ENCODE measurements at regions not wholly inside any gene's neighbourhood (a gene's known extent, or its start where the extent isn't known, plus 50 kb on each side); places are given as distances from the start of the nearest gene placed in this dataset.

DNA sequence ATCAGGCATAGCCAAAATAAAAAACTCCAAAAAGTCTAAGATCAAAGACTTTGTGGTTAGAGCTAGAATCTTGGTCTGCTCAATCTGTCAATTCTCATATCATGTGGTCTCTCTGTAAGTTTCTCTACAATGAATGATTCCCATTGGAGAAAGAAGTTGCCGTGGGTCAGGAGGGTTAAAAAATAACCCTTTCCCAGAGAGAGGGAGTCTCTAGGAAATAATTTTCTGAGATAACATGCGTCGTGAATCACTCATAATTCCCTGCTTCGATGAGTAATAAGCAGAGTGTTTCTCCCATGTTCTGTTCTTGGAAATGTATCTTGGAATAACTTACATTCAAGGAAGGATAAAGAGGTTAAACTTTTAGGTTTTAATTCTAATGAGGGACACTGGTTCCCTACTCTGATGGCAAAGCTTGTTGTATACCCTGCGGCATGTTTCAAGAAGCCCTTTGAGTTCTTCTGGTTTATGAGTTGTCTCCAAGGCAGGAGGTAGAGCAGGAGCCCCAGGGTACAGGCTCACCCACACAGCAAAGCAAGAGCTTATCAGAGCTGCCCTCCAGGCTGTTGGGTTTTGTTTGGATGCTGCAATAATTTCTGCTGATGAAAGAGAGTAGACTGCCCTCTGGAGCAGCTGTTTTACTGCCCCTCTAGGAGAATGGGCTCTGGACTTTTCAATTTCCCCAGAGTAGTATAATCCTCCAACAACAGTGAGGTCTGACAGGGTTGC, 599.1 kb downstream of the QKI start:
- H3K27me3 Mint-ChIP-seq (ENCODE audit: low read depth), result no peaks in the 10 kb centered on the region
- H3K4me1 Mint-ChIP-seq (ENCODE audit: low read depth), result no peaks in the 10 kb centered on the region
- no peaks in the 10 kb centered on the region for H3K36me3 Mint-ChIP-seq (ENCODE audit: low read depth)
- no peak overlapping the region for H3K4me3 Mint-ChIP-seq (ENCODE audit: low read depth)
- intact Hi-C loops (cut with micrococcal nuclease), result no loop called here
- H3K9me3 Mint-ChIP-seq, result peaks cover 11% of the 10 kb centered on the region
- DNase-seq (ENCODE audit: low spot score), result no peak
- H3K27ac Mint-ChIP-seq, result no peak overlapping the region

- Mint-ChIP-seq H3K4me3 (ENCODE audit: low read depth) (no peak overlapping the region), H3K27me3 (ENCODE audit: low read depth) (no peaks in the 10 kb centered on the region), H3K36me3 (ENCODE audit: low read depth) (no peaks in the 10 kb centered on the region), H3K9me3 (peaks cover 2% of the 10 kb centered on the region), H3K27ac (no peak overlapping the region), H3K4me1 (ENCODE audit: low read depth) (no peaks in the 10 kb centered on the region)
- intact Hi-C loops (cut with micrococcal nuclease), result no loop called here
- no peak for DNase-seq (ENCODE audit: low spot score)
Measured at GRCh38 chr6:164011321-164011720, 596.8 kb downstream of the QKI start.

DNA sequence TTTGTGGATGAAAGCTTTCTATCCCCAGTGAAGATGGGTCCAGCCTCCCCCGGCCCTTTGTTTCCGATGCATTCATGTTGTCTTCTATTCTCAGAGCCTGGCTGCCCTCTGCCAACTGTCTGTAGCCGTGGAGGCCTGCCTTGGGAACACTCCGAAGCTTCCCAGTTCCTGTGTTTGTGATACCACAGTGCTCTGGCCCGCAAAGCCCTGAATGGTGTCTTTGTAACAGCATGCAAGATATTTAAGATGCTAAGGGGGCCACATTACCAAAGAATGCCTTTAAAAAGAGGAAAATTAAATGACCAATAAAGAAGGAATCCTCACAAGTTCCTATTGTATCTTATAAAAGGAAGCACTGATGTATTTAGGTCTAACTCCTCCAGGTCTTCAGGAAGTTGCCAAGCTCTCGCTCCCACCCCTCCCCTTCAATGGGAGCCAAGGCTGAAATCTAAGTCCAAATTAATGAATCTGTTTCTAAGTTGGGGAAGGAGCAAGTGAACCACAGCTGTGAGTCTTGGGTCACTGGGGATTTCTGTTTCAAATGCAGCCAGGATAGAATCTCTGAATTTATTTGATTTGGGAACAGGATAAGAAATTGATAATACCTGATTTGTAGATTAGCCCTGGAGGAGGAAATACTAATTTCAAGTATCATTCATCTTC, 596.1 kb downstream of the QKI start:
- no peaks in the 10 kb centered on the region for H3K27me3 Mint-ChIP-seq (ENCODE audit: low read depth)

GRCh38 chr6:164008902-164009301, 594.4 kb downstream of the QKI start:
- intact Hi-C loops (cut with micrococcal nuclease), result no loop called here
- no peak for DNase-seq (ENCODE audit: low spot score)
- Mint-ChIP-seq H3K36me3 (ENCODE audit: low read depth) (no peaks in the 10 kb centered on the region), H3K4me3 (ENCODE audit: low read depth) (no peak overlapping the region), H3K9me3 (no peaks in the 10 kb centered on the region), H3K27ac (no peak overlapping the region), H3K27me3 (ENCODE audit: low read depth) (no peaks in the 10 kb centered on the region), H3K4me1 (ENCODE audit: low read depth) (no peaks in the 10 kb centered on the region)

More for the DNA sequence above, 596.1 kb downstream of the QKI start:
- Mint-ChIP-seq H3K4me3 (ENCODE audit: low read depth) (no peak overlapping the region), H3K4me1 (ENCODE audit: low read depth) (no peaks in the 10 kb centered on the region), H3K27ac (no peak overlapping the region), H3K9me3 (no peaks in the 10 kb centered on the region), H3K36me3 (ENCODE audit: low read depth) (no peaks in the 10 kb centered on the region)
- no peak for DNase-seq (ENCODE audit: low spot score)
- intact Hi-C loops (cut with micrococcal nuclease), result no loop called here

DNA sequence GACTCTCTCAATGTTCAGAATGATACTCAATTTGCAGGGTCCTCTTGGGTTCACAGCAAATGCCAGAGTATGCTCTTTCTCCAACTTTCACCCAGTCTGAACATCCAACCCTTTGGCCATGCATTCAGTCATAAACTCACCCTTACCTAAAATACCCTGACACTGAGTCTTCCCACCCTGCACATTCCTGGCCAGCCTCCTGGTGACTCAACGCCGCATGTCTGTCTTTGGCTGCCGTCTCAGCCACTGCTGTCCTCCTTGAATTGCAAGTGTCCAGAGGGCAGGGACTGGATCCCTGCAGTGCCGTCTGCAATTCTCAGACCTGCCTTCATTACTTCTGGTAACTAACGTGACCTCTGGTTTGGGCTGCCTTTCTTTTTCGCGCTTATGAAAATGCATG, 593.4 kb downstream of the QKI start:
- no peaks in the 10 kb centered on the region for H3K27me3 Mint-ChIP-seq (ENCODE audit: low read depth)
- no peaks in the 10 kb centered on the region for H3K36me3 Mint-ChIP-seq (ENCODE audit: low read depth)
- H3K27ac Mint-ChIP-seq, result no peak overlapping the region
- intact Hi-C loops (cut with micrococcal nuclease), result no loop called here
- H3K4me1 Mint-ChIP-seq (ENCODE audit: low read depth), result no peaks in the 10 kb centered on the region
- H3K4me3 Mint-ChIP-seq (ENCODE audit: low read depth), result no peak overlapping the region
- no peak for DNase-seq (ENCODE audit: low spot score)
- no peaks in the 10 kb centered on the region for H3K9me3 Mint-ChIP-seq

DNA sequence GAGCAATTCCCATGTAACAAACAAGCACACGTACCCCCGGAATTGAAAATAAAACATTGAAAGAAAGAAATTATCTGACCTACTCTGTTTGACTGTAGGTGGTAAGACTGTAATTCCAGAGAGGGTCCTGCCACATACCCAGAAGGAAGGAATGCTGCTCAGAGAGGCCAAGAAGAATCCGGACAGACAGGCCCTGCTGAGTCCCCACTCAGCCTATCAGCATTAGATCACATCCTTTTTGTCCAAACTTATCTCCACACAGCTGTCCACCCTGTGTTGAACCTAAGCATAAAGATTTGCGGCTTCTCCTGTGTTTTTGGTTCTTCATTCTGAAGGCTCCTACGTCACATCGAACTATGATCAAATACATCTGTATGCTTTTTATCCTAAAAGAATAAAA, 591.9 kb downstream of the QKI start:
- Mint-ChIP-seq H3K36me3 (ENCODE audit: low read depth) (no peaks in the 10 kb centered on the region), H3K27ac (no peak overlapping the region), H3K4me3 (ENCODE audit: low read depth) (no peak overlapping the region), H3K9me3 (no peaks in the 10 kb centered on the region), H3K4me1 (ENCODE audit: low read depth) (no peaks in the 10 kb centered on the region), H3K27me3 (ENCODE audit: low read depth) (no peaks in the 10 kb centered on the region)
- intact Hi-C loops (cut with micrococcal nuclease), result no loop called here
- no peak for DNase-seq (ENCODE audit: low spot score)

GRCh38 chr6:164005004-164005711, 590.6 kb downstream of the QKI start:
- no peaks in the 10 kb centered on the region for H3K4me1 Mint-ChIP-seq (ENCODE audit: low read depth)
- H3K27me3 Mint-ChIP-seq (ENCODE audit: low read depth), result no peaks in the 10 kb centered on the region
- H3K4me3 Mint-ChIP-seq (ENCODE audit: low read depth), result no peak overlapping the region
- no peak overlapping the region for H3K27ac Mint-ChIP-seq
- no peaks in the 10 kb centered on the region for H3K9me3 Mint-ChIP-seq
- no peak for DNase-seq (ENCODE audit: low spot score)
- intact Hi-C loops (cut with micrococcal nuclease), result no loop called here
- no peaks in the 10 kb centered on the region for H3K36me3 Mint-ChIP-seq (ENCODE audit: low read depth)

DNA sequence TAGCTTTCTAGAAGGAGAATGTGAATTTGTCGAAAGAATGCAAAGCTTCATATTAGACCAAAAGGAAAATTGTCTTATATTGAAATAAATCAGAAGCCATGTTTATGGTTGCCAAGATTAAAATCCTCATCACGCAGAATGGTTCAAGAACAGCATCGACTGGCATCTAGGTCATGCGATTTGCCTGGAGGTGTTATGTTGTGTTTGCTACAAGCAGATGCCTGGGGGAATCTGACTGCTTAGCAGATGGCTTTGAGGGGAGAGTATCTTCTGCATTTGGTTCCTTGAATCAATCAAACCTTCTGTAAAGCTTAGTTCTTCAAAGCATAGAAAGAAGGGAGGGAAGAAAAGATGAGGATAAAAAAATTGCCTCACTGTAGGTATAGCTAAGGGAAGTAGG, 585.8 kb downstream of the QKI start:
- DNase-seq (ENCODE audit: low spot score), result no peak
- Mint-ChIP-seq H3K27me3 (ENCODE audit: low read depth) (no peaks in the 10 kb centered on the region), H3K9me3 (no peaks in the 10 kb centered on the region), H3K4me1 (ENCODE audit: low read depth) (no peaks in the 10 kb centered on the region), H3K36me3 (ENCODE audit: low read depth) (no peaks in the 10 kb centered on the region), H3K27ac (no peak overlapping the region), H3K4me3 (ENCODE audit: low read depth) (no peak overlapping the region)
- intact Hi-C loops (cut with micrococcal nuclease), result no loop called here

GRCh38 chr6:163999475-164000125, 585.1 kb downstream of the QKI start:
- Mint-ChIP-seq H3K36me3 (ENCODE audit: low read depth) (no peaks in the 10 kb centered on the region), H3K4me1 (ENCODE audit: low read depth) (no peaks in the 10 kb centered on the region), H3K9me3 (no peaks in the 10 kb centered on the region), H3K4me3 (ENCODE audit: low read depth) (no peak overlapping the region), H3K27ac (no peak overlapping the region), H3K27me3 (ENCODE audit: low read depth) (no peaks in the 10 kb centered on the region)
- no peak for DNase-seq (ENCODE audit: low spot score)
- intact Hi-C loops (cut with micrococcal nuclease), result no loop called here

DNA sequence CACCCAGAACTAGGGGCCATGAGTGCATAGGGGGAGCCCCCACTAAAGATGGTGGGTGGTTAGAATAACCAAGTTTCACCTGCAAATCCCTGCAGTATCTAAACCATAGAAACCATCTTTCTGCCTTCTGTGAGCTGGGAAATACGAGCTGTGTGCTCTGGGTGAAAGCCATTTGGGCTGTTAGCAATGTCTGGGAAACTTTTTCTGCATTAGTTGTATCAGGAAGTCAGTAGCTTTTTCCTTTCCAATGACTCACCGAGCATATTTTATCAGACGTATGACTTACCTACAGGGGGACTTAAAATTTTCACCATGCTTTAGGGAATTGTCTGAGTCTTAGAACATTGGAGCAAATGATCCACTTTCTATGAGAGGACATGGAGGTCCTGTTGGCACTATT, 584.0 kb downstream of the QKI start:
- H3K9me3 Mint-ChIP-seq, result no peaks in the 10 kb centered on the region
- intact Hi-C loops (cut with micrococcal nuclease), result no loop called here
- H3K4me1 Mint-ChIP-seq (ENCODE audit: low read depth), result no peaks in the 10 kb centered on the region
- H3K27me3 Mint-ChIP-seq (ENCODE audit: low read depth), result no peaks in the 10 kb centered on the region
- no peak overlapping the region for H3K4me3 Mint-ChIP-seq (ENCODE audit: low read depth)
- DNase-seq (ENCODE audit: low spot score), result no peak
- no peaks in the 10 kb centered on the region for H3K36me3 Mint-ChIP-seq (ENCODE audit: low read depth)
- no peak overlapping the region for H3K27ac Mint-ChIP-seq

- Mint-ChIP-seq H3K9me3 (no peaks in the 10 kb centered on the region), H3K4me1 (ENCODE audit: low read depth) (no peaks in the 10 kb centered on the region), H3K27ac (no peak overlapping the region), H3K27me3 (ENCODE audit: low read depth) (no peaks in the 10 kb centered on the region), H3K4me3 (ENCODE audit: low read depth) (no peak overlapping the region), H3K36me3 (ENCODE audit: low read depth) (no peaks in the 10 kb centered on the region)
- intact Hi-C loops (cut with micrococcal nuclease), result no loop called here
- DNase-seq (ENCODE audit: low spot score), result no peak
Measured at GRCh38 chr6:163996491-163996890, 582.0 kb downstream of the QKI start.

- no peaks in the 10 kb centered on the region for H3K9me3 Mint-ChIP-seq
- no peak overlapping the region for H3K4me3 Mint-ChIP-seq (ENCODE audit: low read depth)
- intact Hi-C loops (cut with micrococcal nuclease), result no loop called here
- H3K27ac Mint-ChIP-seq, result no peak overlapping the region
- no peaks in the 10 kb centered on the region for H3K27me3 Mint-ChIP-seq (ENCODE audit: low read depth)
- no peaks in the 10 kb centered on the region for H3K4me1 Mint-ChIP-seq (ENCODE audit: low read depth)
- H3K36me3 Mint-ChIP-seq (ENCODE audit: low read depth), result no peaks in the 10 kb centered on the region
- DNase-seq (ENCODE audit: low spot score), result no peak
Measured at GRCh38 chr6:163994566-163994965, 580.0 kb downstream of the QKI start.

GRCh38 chr6:163992701-163993100, 578.2 kb downstream of the QKI start:
- Mint-ChIP-seq H3K9me3 (no peaks in the 10 kb centered on the region), H3K4me3 (ENCODE audit: low read depth) (no peak overlapping the region), H3K27me3 (ENCODE audit: low read depth) (no peaks in the 10 kb centered on the region), H3K4me1 (ENCODE audit: low read depth) (no peaks in the 10 kb centered on the region), H3K36me3 (ENCODE audit: low read depth) (no peaks in the 10 kb centered on the region), H3K27ac (no peak overlapping the region)
- no peak for DNase-seq (ENCODE audit: low spot score)
- intact Hi-C loops (cut with micrococcal nuclease), result no loop called here
